K562 (cell line): ENCODE measurements at regions not wholly inside any gene's neighbourhood (a gene's known extent, or its start where the extent isn't known, plus 50 kb on each side); places are given as distances from the start of the nearest gene placed in this dataset.
A peak's percentile ranks its signal among the peaks of the same experiment; 100 is the strongest.

Experiments
- CXXC5 ChIP-seq: fragments of 250-450 bp; sonication (Bioruptor Pico); IDR thresholded peaks from 2 replicates; pipeline ENCODE4 v1.8.0; 2022; ENCODE audit warnings: inconsistent platforms, mild to moderate bottlenecking, moderate library complexity
- DEAF1 ChIP-seq: fragments of 450-650 bp; formaldehyde crosslinking; IDR thresholded peaks from 2 replicates; pipeline ENCODE4 v1.4.0; 2020; ENCODE audit warnings: mild to moderate bottlenecking, moderate library complexity
- HDAC2 ChIP-seq: fragments of 450-650 bp; IDR thresholded peaks from 2 replicates; pipeline ENCODE4 v1.6.1; 2016; ENCODE audit warnings: mild to moderate bottlenecking
- HDAC3 ChIP-seq: fragments of 450-650 bp; IDR thresholded peaks from 2 replicates; pipeline ENCODE4 v1.6.1; 2018; ENCODE audit warnings: borderline replicate concordance, mild to moderate bottlenecking, moderate library complexity; ENCODE audit not compliant: partially characterized antibody
- JUND ChIP-seq, 2 experiments: IDR thresholded peaks; 2 replicates in 1 of 2; 3 replicates in 1 of 2; pipeline ENCODE4 v1.6.1; 2011; ENCODE audit warnings: borderline replicate concordance in 2 of 2, low read depth in 2 of 2, low read length in 2 of 2, improper control_type of control experiment in 1 of 2, missing biosample characterization in 1 of 2, missing genetic modification characterization in 1 of 2, missing genetic modification reagents in 1 of 2
- MTA2 ChIP-seq: fragments of 450-650 bp; IDR thresholded peaks from 2 replicates; pipeline ENCODE4 v1.6.1; 2016; ENCODE audit warnings: low read depth
- NR1H2 ChIP-seq: sonication (generic); formaldehyde crosslinking; IDR thresholded peaks from 2 replicates; pipeline ENCODE4 v1.4.0; 2020; ENCODE audit warnings: mild to moderate bottlenecking, missing genetic modification reagents
- PKNOX1 ChIP-seq: fragments of 450-650 bp; IDR thresholded peaks from 2 replicates; pipeline ENCODE4 v1.6.1; 2016
- SMARCA4 ChIP-seq: fragments of 450-650 bp; IDR thresholded peaks from 2 replicates; pipeline ENCODE4 v1.6.1; 2016
- SMARCC2 ChIP-seq: fragments of 450-650 bp; IDR thresholded peaks from 2 replicates; pipeline ENCODE4 v1.6.1; 2017; ENCODE audit warnings: antibody characterized with exemption, moderate library complexity, mild to moderate bottlenecking, low read depth
- SOX6 ChIP-seq: fragments of 450-650 bp; IDR thresholded peaks from 2 replicates; pipeline ENCODE4 v1.6.1; 2014; ENCODE audit warnings: mild to moderate bottlenecking
- SP1 ChIP-seq: sonication (generic); formaldehyde crosslinking; IDR thresholded peaks from 2 replicates; pipeline ENCODE4 v1.8.1; 2022; ENCODE audit warnings: mild to moderate bottlenecking, missing genetic modification reagents
- TCF3 ChIP-seq: sonication (generic); formaldehyde crosslinking; IDR thresholded peaks from 2 replicates; pipeline ENCODE4 v1.4.0; 2020; ENCODE audit warnings: mild to moderate bottlenecking, missing genetic modification reagents
- TEAD4 ChIP-seq, 2 experiments: sonication (generic) in 1 of 2; formaldehyde crosslinking in 1 of 2; IDR thresholded peaks; 2 replicates each; pipeline versions ENCODE4 v1.6.1 to v1.8.0; 2012 to 2022; ENCODE audit warnings: borderline replicate concordance in 1 of 2, inconsistent platforms in 1 of 2, low read length in 1 of 2, mild to moderate bottlenecking in 1 of 2, missing genetic modification reagents in 1 of 2
- VEZF1 ChIP-seq: fragments of 200-800 bp; sonication (Bioruptor generic); IDR thresholded peaks from 2 replicates; pipeline ENCODE4 v1.6.1; 2017; ENCODE audit warnings: missing genetic modification characterization, missing compliant biosample characterization
- ZNF507 ChIP-seq: conservative IDR thresholded peaks from 2 replicates; pipeline ENCODE4 v1.6.1; 2017; ENCODE audit warnings: missing genetic modification characterization, missing compliant biosample characterization
- ZNF592 ChIP-seq: fragments of 450-650 bp; IDR thresholded peaks from 2 replicates; pipeline ENCODE4 v1.6.1; 2017; ENCODE audit warnings: antibody characterized with exemption, mild to moderate bottlenecking

- TF ChIP-seq JUND (IDR thresholded peaks at IDR 0.05; ENCODE audit: borderline replicate concordance, low read depth, low read length) (peak; percentile 50; the same call in 1 of the 2 replicates), JUND (tag; IDR thresholded peaks at IDR 0.05; ENCODE audit: borderline replicate concordance, low read depth, low read length) (no peak; the same call in 2 of the 3 replicates), TCF3 (peak; percentile 64), PKNOX1 (peak; percentile 41; the same call in 1 of the 2 replicates), HDAC3 (peak; percentile 54), SP1 (CRISPR knock-in tag) (0 out of 2 replicates have a peak, but pooled peaks have one; percentile 32), SMARCC2 (no peak), ZNF592 (0 out of 2 replicates have a peak, but pooled peaks have one; percentile 49), DEAF1 (0 out of 2 replicates have a peak, but pooled peaks have one; percentile 3), CXXC5 (CRISPR knock-in tag) (peak; percentile 63; the same call in 1 of the 2 replicates), HDAC2 (peak; percentile 36; the same call in 1 of the 2 replicates), SMARCA4 (peak; percentile 76), ZNF507 (tag) (no peak), VEZF1 (CRISPR knock-in tag) (peak; percentile 23; the same call in 1 of the 2 replicates), NR1H2 (CRISPR knock-in tag) (no peak), TEAD4 (IDR thresholded peaks at IDR 0.05; ENCODE audit: low read length) (peak; percentile 84), TEAD4 (CRISPR knock-in tag; IDR thresholded peaks at IDR 0.05; ENCODE audit: borderline replicate concordance) (no peak), SOX6 (peak; percentile 69; the same call in 1 of the 2 replicates), MTA2 (0 out of 2 replicates have a peak, but pooled peaks have one; percentile 14)
Measured at GRCh38 chr1:67898033-67898726, 64.9 kb upstream of the GNG12 start (continued).
